CD4-positive, alpha-beta T cell treated with Interleukin-2 at 100 ng/mL for 4 hours (primary cell): ENCODE measurements at regions not wholly inside any gene's neighbourhood (a gene's known extent, or its start where the extent isn't known, plus 50 kb on each side); places are given as distances from the start of the nearest gene placed in this dataset.

Experiments used
- DNase-seq: peaks from one replicate; pipeline ENCODE4 v3.0.0-alpha.2; 2020; ENCODE audit warnings: low spot score

DNA sequence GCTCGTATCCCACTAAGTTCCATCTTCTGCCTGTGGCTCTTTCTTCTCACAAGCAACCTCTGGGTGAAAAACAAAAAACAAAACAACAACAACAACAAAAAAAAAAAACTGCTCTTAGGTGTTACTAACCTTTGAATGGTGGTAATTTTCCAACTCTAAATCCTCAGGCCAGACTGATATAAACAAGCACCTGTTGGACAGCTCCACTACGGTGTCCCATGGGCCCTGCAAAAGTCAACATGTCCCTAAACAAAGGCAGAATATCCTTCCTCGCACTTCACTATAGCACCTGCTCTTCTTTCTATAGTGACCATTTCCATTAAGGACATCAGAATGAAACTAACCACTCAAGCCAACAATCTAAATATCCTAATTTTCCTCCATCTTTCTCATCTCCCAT lies 54.6 kb upstream of the PARM1 start:
- no peak for DNase-seq

DNA sequence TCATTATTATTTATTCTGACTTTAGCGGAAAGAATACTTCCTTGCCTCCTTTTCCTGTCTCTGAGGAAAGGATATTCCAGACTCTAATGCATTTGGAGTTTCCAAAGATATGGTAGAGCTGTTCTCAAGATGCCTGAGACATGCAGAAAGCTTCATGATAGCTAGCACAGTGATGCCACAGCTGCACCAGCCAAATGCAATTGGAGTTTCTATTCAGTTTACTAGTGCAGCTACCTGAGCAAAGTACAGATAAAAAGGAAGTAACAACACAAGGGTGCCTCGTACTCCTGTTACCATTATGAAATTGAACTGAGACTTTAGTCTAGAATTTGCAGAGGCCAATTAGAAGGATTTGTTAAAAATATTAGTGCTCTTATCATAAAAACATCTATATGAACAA lies 57.5 kb upstream of the PARM1 start:
- DNase-seq: no peak

DNA sequence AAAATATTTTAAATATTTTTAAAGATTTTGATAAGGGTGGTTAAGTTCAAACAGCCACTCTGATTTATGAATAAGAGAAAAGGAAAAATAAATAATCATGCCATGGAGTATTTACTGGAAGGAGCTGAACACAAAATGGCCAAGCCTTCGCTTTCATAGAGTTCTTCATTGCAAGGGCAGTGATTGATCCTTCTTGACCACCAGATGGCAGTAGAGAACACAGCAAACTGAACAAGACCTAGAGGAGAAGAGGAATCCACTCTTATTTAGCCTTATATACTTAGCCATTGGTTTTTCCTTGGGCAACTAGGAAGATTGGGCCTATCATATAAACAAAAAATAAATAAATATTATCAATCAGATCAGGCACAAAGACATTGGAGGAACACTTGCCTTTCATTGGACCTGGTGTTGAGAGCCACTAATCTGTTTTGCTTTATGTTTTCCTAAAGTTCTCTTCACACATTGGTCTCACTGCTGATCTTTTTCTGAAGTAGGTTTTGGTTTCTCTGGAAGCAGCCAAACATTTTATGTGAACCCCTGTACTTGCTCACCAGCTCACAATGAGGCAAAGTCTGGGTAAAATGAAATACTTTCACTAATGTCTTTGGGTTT lies 58.1 kb upstream of the PARM1 start:
- peak; percentile 57 for DNase-seq

DNA sequence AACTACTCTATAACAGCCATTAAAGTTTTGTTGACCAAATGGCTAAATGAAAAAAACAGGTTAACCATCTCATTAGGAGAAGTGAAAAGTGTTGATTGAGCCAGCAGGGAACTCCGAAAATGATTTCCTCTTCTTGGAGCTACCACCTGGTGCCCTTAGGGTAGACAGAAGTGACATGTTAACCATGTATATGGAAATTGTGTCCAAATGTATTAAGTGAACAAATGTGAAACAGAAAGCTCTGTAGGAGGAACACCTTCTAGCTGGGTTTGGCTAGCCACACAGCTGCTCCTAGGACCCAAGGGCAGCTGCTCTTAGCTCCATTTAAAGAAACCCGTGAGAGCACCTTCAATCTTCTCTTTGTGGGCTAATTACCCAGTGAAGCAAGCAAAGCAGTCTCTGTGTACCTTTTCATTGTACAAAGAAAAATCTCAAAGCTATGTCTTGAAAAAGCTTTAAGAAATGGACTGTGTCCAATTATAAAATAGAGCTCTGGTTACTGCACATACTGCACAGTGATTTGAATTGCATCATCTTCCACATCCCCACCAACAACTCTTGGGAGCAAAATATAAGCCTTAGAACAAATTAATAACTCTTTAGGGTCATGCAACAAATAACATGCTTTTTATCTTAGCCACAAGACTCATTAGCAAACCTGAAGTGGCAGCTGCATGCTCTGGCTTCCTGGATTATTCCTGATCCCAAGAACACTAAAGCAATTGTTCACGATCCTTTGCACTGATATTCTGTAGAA lies 59.2 kb upstream of the PARM1 start:
- no peak for DNase-seq

DNA sequence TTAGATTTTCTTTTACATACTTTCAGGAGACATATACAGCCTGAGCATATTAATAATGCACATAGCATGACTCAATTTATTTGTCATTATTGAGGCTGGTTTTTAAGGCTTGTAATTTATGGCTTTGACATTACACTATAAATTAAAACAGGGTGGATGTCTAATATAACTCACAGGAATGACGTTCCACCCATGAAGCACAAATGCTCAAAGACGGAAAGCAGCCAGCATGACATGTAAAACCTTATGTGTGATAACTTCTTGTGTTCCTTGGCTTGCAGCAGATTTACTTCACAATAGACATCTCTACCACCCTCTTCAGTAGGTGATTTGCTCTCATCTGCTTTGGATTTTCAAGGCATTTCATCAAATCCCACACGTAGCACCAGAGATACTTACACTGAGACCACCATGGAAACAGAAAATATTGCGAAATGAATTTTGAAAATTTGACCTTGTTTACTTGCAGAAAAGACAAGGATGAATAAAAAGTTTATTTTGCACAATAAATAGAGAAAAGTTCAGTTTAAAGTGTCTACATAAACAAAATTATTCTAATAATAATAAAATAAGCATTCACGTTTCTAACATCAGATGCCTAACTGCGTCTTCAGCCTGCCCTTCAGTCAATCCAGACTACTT lies 64.7 kb upstream of the BTC start:
- no peak for DNase-seq

DNA sequence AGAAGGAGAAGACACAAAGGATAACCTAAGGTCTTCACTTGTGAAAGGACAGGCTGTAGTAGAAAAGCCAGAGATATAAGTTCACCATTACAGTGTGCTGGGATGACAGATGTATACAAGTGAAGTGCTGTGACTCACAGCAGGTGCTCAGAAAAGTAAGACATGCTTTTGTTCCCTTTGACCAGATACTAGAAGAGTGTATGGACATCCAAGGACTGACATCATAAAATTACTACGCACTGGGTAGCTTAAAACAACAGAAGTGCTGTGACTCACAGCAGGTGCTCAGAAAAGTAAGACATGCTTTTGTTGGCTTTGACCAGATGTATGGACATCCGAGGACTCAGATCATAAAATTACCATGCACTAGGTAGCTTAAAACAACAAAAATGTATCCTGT lies 61.6 kb upstream of the BTC start:
- DNase-seq: no peak

DNA sequence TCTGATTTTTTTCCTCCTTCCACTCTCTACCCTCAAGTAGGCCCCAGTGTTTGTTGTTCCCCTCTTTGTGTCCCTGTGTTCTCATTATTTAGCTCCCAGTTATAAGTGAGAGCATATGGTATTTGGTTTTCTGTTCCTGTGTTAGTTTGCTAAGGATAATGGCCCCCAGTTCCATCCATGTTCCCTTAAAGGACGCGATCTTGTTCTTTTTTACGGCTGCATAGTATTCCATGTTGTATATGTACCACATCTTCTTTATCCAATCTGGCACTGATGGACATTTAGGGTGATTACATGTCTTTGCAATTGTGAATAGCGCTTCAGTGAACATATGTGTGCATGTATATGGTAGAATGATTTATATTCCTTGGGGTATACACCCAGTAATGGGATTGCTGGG lies 54.5 kb upstream of the BTC start:
- DNase-seq: no peak

DNA sequence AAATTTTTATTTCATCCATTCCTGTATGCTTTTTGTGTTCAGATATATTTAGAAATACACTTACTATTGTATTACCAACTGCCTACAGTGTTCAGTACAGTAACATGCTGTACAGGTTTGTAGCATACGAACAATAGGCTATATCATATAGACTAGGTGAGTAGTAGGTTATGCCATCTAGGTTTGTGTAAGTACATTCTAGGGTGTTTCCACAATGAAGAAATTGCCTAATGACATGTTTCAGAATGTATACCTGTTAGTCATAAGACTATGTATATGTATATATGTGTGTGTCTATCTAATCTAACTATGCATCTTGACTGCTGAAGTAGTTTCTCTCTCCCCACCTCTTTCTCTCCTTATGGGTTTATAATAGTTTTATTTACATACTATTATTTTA lies 51.5 kb upstream of the BTC start:
- DNase-seq: no peak
